ENCODE measurements at regions not wholly inside any gene's neighbourhood (a gene's known extent, or its start where the extent isn't known, plus 50 kb on each side); places are given as distances from the start of the nearest gene placed in this dataset.

- TF ChIP-seq EGR1 (IDR thresholded peaks at IDR 0.05; ENCODE audit: borderline replicate concordance, low read depth, low read length) (no peak), SP4 (IDR thresholded peaks at IDR 0.05; ENCODE audit: low read length) (no peak), CBX8 (IDR thresholded peaks at IDR 0.05; ENCODE audit: borderline replicate concordance, low read depth, low read length) (no peak), TEAD4 (IDR thresholded peaks at IDR 0.05; ENCODE audit: low read depth, low read length) (no peak), CHD1 (IDR thresholded peaks at IDR 0.05; ENCODE audit: low read depth, low read length) (no peak)
Measured at GRCh38 chr5:174412941-174413340, 311.4 kb upstream of the MSX2 start (continued).
